SK-N-SH (cell line): ENCODE measurements at regions not wholly inside any gene's neighbourhood (a gene's known extent, or its start where the extent isn't known, plus 50 kb on each side); places are given as distances from the start of the nearest gene placed in this dataset.

ENCODE experiments used
- CTCF ChIA-PET: fragments of 300-600, 350-600 bp; formaldehyde crosslinking; extraction: SDS; loops from one replicate; lab custom pipeline; 2021; lab: Yijun Ruan, JAX
- POLR2A ChIA-PET: fragments of 350-600 bp; sonication (Branson Sonifier 250); formaldehyde crosslinking; extraction: SDS; loops from one replicate; lab custom pipeline; 2020; ENCODE audit warnings: antibody characterized with exemption, inconsistent platforms; lab: Yijun Ruan, JAX
- DNase-seq: peaks from one replicate; pipeline ENCODE4 v3.0.0; 2012
- H2AFZ ChIP-seq: fragments of 200-600 bp; sonication (generic); 2 replicates; pipeline ENCODE4 v1.8.1; 2016; ENCODE audit warnings: antibody characterized with exemption, mild to moderate bottlenecking, low read depth
- H3F3A ChIP-seq: fragments of 200-600 bp; sonication (generic); replicated peaks from 2 replicates; pipeline ENCODE3; 2016; ENCODE audit warnings: antibody characterized with exemption, mild to moderate bottlenecking; ENCODE audit not compliant: insufficient read depth
- H3K27ac ChIP-seq, 2 experiments: fragments of 200-500 bp in 1 of 2; fragments of 200-600 bp in 1 of 2; sonication (Bioruptor generic) in 1 of 2; sonication (generic), shearing (Covaris generic) in 1 of 2; 2 replicates each; pipeline versions ENCODE4 v1.5.1 to v1.6.1; 2014 to 2016; ENCODE audit warnings: low read depth in 2 of 2, inconsistent platforms in 1 of 2, low read length in 1 of 2, mild to moderate bottlenecking in 1 of 2, mixed read lengths in 1 of 2
- H3K27me3 ChIP-seq: fragments of 200-600 bp; sonication (generic), shearing (Covaris generic); 2 replicates; pipeline ENCODE4 v1.6.1; 2016; ENCODE audit warnings: mixed run types; ENCODE audit not compliant: insufficient read depth
- H3K36me3 ChIP-seq, 2 experiments: fragments of 200-500 bp in 1 of 2; fragments of 200-600 bp in 1 of 2; sonication (Bioruptor generic) in 1 of 2; sonication (generic) in 1 of 2; replicated peaks in 1 of 2; 2 replicates each; pipeline versions ENCODE3 to v1.5.1; 2014 to 2016; ENCODE audit warnings: low read length in 1 of 2, mild to moderate bottlenecking in 1 of 2; ENCODE audit not compliant: insufficient read depth in 2 of 2, control insufficient read depth in 1 of 2
- H3K4me1 ChIP-seq, 2 experiments: fragments of 200-500 bp in 1 of 2; fragments of 200-600 bp in 1 of 2; sonication (Bioruptor generic) in 1 of 2; sonication (generic), shearing (Covaris generic) in 1 of 2; 2 replicates each; pipeline versions ENCODE4 v1.5.1 to v1.6.1; 2014 to 2016; ENCODE audit warnings: low read depth in 1 of 2, low read length in 1 of 2, mixed run types in 1 of 2; ENCODE audit not compliant: insufficient read depth in 2 of 2, control insufficient read depth in 1 of 2
- H3K4me2 ChIP-seq: fragments of 200-600 bp; sonication (generic), shearing (Covaris generic); 2 replicates; pipeline ENCODE4 v1.6.1; 2017; ENCODE audit warnings: mixed run types
- H3K4me3 ChIP-seq, 2 experiments: fragments of 200-500 bp in 1 of 2; fragments of 200-600 bp in 1 of 2; sonication (Bioruptor generic) in 1 of 2; sonication (generic), shearing (Covaris generic) in 1 of 2; 2 replicates each; pipeline versions ENCODE4 v1.5.1 to v1.8.1; 2014 to 2016; ENCODE audit warnings: low read depth in 2 of 2, inconsistent platforms in 1 of 2, low read length in 1 of 2, mild to moderate bottlenecking in 1 of 2, mixed read lengths in 1 of 2, moderate library complexity in 1 of 2
- H3K79me2 ChIP-seq: fragments of 200-600 bp; sonication (generic); 2 replicates; pipeline ENCODE4 v1.8.1; 2017; ENCODE audit warnings: mild to moderate bottlenecking; ENCODE audit not compliant: insufficient read depth
- H3K9ac ChIP-seq: fragments of 200-600 bp; sonication (generic); 2 replicates; pipeline ENCODE4 v1.6.1; 2017; ENCODE audit warnings: mixed run types
- H3K9me2 ChIP-seq: fragments of 200-600 bp; sonication (generic); 2 replicates; pipeline ENCODE4 v1.6.1; 2017; ENCODE audit warnings: mixed run types
- H3K9me3 ChIP-seq: fragments of 200-600 bp; sonication (generic); 2 replicates; pipeline ENCODE4 v1.6.1; 2017; ENCODE audit warnings: mixed run types, mild to moderate bottlenecking, moderate library complexity
- H4K20me1 ChIP-seq: fragments of 200-600 bp; sonication (generic); 2 replicates; pipeline ENCODE4 v1.6.1; 2017; ENCODE audit warnings: mild to moderate bottlenecking, mixed run types; ENCODE audit not compliant: insufficient read depth
- EP300 ChIP-seq, 2 experiments: IDR thresholded peaks; 2 replicates each; pipeline versions ENCODE4 v1.4.0 to v1.6.1; 2012; ENCODE audit warnings: borderline replicate concordance in 1 of 2, low read depth in 1 of 2, low read length in 1 of 2
- FOXM1 ChIP-seq: IDR thresholded peaks from 2 replicates; pipeline ENCODE4 v1.4.0; 2012; ENCODE audit warnings: low read depth, mild to moderate bottlenecking
- GABPA ChIP-seq: IDR thresholded peaks from 2 replicates; pipeline ENCODE4 v1.4.0; 2012; ENCODE audit warnings: low read depth, mild to moderate bottlenecking
- GATA2 ChIP-seq: sonication (generic); formaldehyde crosslinking; IDR thresholded peaks from 2 replicates; pipeline ENCODE4 v1.5.0; 2020; ENCODE audit warnings: mild to moderate bottlenecking, missing genetic modification reagents
- JUND ChIP-seq: IDR thresholded peaks from 2 replicates; pipeline ENCODE4 v1.4.0; 2012
- MXI1 ChIP-seq: IDR thresholded peaks from 2 replicates; pipeline ENCODE4 v1.6.1; 2012; ENCODE audit warnings: mild to moderate bottlenecking, low read depth, low read length, improper control_type of control experiment
- NRF1 ChIP-seq: IDR thresholded peaks from 2 replicates; pipeline ENCODE4 v1.6.1; 2012; ENCODE audit warnings: low read depth, mild to moderate bottlenecking, low read length
- RAD21 ChIP-seq: IDR thresholded peaks from 2 replicates; pipeline ENCODE4 v1.6.1; 2012; ENCODE audit warnings: mild to moderate bottlenecking, low read length
- RCOR1 ChIP-seq: fragments of 150-350 bp; IDR thresholded peaks from 2 replicates; pipeline ENCODE4 v1.6.1; 2017; ENCODE audit warnings: antibody characterized with exemption, low read length
- RFX5 ChIP-seq: IDR thresholded peaks from 2 replicates; pipeline ENCODE4 v1.6.1; 2012; ENCODE audit warnings: mild to moderate bottlenecking, improper control_type of control experiment, low read length
- SIN3A ChIP-seq: IDR thresholded peaks from 2 replicates; pipeline ENCODE4 v1.6.1; 2012; ENCODE audit warnings: low read depth, mild to moderate bottlenecking, low read length, moderate library complexity, borderline replicate concordance
- SMC3 ChIP-seq: IDR thresholded peaks from 2 replicates; pipeline ENCODE4 v1.6.1; 2012; ENCODE audit warnings: low read depth, low read length, improper control_type of control experiment
- TAF1 ChIP-seq: IDR thresholded peaks from 2 replicates; pipeline ENCODE4 v1.6.1; 2012; ENCODE audit warnings: low read depth, mild to moderate bottlenecking, low read length, moderate library complexity, borderline replicate concordance
- TCF12 ChIP-seq: IDR thresholded peaks from 2 replicates; pipeline ENCODE4 v1.4.0; 2012
- whole genome bisulfite sequencing: methylation state at CpG from one replicate; pipeline ENCODE4 v1.1.6; 2017; ENCODE audit warnings: low lambda C conversion rate; 5-methylcytosine and 5-hydroxymethylcytosine counted together
- TF ChIP-seq, protein P1 (sequence below): IDR thresholded peaks from 2 replicates; pipeline ENCODE4 v1.4.0; 2012; ENCODE audit warnings: low read depth, borderline replicate concordance
- TF ChIP-seq, protein P2 (sequence below): fragments of 150-350 bp; IDR thresholded peaks from 2 replicates; pipeline ENCODE4 v1.6.1; 2017; ENCODE audit warnings: antibody characterized with exemption, low read length, low read depth, borderline replicate concordance
- TF ChIP-seq, protein P3 (sequence below): fragments of 200-600 bp; sonication (generic); IDR thresholded peaks from 2 replicates; pipeline ENCODE4 v1.6.1; 2017; ENCODE audit warnings: antibody characterized with exemption, mild to moderate bottlenecking, moderate library complexity
- TF ChIP-seq, protein P4 (sequence below): IDR thresholded peaks from 2 replicates; pipeline ENCODE4 v1.4.0; 2012; ENCODE audit warnings: low read depth
- TF ChIP-seq, protein P5 (sequence below): fragments of 150-350 bp; IDR thresholded peaks from 2 replicates; pipeline ENCODE4 v1.6.1; 2016; ENCODE audit warnings: mild to moderate bottlenecking, low read depth, low read length

DNA sequence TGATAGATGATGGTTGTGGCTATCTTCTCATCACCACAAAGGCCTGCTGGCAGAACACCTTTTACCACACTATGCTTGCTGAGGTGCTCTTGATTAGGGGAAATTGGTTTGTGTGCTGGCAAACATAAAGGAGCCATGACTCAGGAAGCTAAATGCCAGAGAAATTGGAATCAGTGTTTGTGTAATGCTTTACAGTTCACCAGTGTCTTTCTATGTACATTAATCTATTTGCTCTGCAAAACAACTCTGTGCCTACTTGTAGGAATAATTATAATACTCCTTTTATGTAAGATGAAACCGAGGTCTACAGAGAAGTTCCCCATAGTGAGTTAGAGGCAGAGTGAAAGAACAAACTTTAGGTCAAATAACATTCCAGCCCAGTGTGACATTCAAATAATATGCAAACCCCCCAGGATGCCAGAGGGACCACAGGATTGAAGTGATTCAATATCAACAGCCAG, 390.5 kb upstream of the HTR2A start (continued):
- TF ChIP-seq, protein P1, sequence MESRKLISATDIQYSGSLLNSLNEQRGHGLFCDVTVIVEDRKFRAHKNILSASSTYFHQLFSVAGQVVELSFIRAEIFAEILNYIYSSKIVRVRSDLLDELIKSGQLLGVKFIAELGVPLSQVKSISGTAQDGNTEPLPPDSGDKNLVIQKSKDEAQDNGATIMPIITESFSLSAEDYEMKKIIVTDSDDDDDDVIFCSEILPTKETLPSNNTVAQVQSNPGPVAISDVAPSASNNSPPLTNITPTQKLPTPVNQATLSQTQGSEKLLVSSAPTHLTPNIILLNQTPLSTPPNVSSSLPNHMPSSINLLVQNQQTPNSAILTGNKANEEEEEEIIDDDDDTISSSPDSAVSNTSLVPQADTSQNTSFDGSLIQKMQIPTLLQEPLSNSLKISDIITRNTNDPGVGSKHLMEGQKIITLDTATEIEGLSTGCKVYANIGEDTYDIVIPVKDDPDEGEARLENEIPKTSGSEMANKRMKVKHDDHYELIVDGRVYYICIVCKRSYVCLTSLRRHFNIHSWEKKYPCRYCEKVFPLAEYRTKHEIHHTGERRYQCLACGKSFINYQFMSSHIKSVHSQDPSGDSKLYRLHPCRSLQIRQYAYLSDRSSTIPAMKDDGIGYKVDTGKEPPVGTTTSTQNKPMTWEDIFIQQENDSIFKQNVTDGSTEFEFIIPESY: no peak
- TF ChIP-seq NRF1: no peak
- TF ChIP-seq SMC3: no peak
- no peak for TF ChIP-seq TAF1
- TF ChIP-seq EP300 (IDR thresholded peaks at IDR 0.05; ENCODE audit: borderline replicate concordance in 1 of 2, low read depth in 1 of 2, low read length in 1 of 2): peak in 1 of 2 experiments; percentile 30; a peak in 1 of 4 replicates
- TF ChIP-seq, protein P2, sequence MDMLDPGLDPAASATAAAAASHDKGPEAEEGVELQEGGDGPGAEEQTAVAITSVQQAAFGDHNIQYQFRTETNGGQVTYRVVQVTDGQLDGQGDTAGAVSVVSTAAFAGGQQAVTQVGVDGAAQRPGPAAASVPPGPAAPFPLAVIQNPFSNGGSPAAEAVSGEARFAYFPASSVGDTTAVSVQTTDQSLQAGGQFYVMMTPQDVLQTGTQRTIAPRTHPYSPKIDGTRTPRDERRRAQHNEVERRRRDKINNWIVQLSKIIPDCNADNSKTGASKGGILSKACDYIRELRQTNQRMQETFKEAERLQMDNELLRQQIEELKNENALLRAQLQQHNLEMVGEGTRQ: no peak
- no peak for TF ChIP-seq GATA2

DNA sequence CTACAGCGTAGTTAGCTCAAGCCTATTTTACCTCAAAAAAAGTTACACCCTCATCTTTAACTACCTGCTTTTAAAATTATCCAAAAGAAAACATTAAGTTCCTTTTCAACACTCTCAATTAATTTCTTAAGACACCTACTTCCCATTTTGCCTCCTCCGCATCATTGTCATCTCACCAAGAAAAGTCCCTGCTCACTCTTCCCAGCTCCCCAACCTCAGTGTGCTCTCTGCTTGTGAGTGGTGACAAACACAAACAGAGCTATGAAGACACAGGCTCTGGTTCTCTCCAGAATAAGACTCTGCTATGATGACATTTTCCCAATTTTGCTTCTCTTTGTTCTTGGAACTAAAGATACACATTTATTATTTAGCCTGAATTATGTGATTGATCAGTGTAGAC, 385.1 kb upstream of the HTR2A start:
- H2AFZ ChIP-seq: no peak overlapping the region
- POLR2A ChIA-PET: no interaction called here
- no peaks in the 10 kb centered on the region for H3K27me3 ChIP-seq
- no peaks in the 10 kb centered on the region for H3K9me2 ChIP-seq
- H3K36me3 ChIP-seq: no peaks in the 10 kb centered on the region
- H3K9ac ChIP-seq: no peak overlapping the region
- H3K4me1 ChIP-seq: no peaks in the 10 kb centered on the region
- no peak overlapping the region for H3K4me3 ChIP-seq
- CTCF ChIA-PET: no interaction called here
- no peak for TF ChIP-seq RFX5
- TF ChIP-seq NRF1: no peak
- no peak for TF ChIP-seq MXI1
- TF ChIP-seq SIN3A: no peak
- no peak for TF ChIP-seq RCOR1
- no peak for TF ChIP-seq RAD21
- TF ChIP-seq, protein P3, sequence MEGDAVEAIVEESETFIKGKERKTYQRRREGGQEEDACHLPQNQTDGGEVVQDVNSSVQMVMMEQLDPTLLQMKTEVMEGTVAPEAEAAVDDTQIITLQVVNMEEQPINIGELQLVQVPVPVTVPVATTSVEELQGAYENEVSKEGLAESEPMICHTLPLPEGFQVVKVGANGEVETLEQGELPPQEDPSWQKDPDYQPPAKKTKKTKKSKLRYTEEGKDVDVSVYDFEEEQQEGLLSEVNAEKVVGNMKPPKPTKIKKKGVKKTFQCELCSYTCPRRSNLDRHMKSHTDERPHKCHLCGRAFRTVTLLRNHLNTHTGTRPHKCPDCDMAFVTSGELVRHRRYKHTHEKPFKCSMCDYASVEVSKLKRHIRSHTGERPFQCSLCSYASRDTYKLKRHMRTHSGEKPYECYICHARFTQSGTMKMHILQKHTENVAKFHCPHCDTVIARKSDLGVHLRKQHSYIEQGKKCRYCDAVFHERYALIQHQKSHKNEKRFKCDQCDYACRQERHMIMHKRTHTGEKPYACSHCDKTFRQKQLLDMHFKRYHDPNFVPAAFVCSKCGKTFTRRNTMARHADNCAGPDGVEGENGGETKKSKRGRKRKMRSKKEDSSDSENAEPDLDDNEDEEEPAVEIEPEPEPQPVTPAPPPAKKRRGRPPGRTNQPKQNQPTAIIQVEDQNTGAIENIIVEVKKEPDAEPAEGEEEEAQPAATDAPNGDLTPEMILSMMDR: no peak
- TF ChIP-seq, protein P4, sequence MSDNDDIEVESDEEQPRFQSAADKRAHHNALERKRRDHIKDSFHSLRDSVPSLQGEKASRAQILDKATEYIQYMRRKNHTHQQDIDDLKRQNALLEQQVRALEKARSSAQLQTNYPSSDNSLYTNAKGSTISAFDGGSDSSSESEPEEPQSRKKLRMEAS: no peak
- TF ChIP-seq, protein P5, sequence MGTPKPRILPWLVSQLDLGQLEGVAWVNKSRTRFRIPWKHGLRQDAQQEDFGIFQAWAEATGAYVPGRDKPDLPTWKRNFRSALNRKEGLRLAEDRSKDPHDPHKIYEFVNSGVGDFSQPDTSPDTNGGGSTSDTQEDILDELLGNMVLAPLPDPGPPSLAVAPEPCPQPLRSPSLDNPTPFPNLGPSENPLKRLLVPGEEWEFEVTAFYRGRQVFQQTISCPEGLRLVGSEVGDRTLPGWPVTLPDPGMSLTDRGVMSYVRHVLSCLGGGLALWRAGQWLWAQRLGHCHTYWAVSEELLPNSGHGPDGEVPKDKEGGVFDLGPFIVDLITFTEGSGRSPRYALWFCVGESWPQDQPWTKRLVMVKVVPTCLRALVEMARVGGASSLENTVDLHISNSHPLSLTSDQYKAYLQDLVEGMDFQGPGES: no peak
- no peak for TF ChIP-seq GATA2
- no peak for TF ChIP-seq TCF12
- TF ChIP-seq JUND: no peak
- no peak for TF ChIP-seq TAF1
- no peak for TF ChIP-seq FOXM1
- TF ChIP-seq GABPA: no peak
- TF ChIP-seq, all 33 proteins: peak for 0
- H3K79me2 ChIP-seq: no peaks in the 10 kb centered on the region
- H3K27ac ChIP-seq: no peak overlapping the region
- no peaks in the 10 kb centered on the region for H3K9me3 ChIP-seq
- no peak for DNase-seq
- no peaks in the 10 kb centered on the region for H4K20me1 ChIP-seq
- no peaks in the 10 kb centered on the region for H3F3A ChIP-seq
- 79% methylated on average over 2 of the region's 2 CpGs for WGBS
- H3K4me2 ChIP-seq: no peak overlapping the region
